Ishikawa (cell line): ENCODE measurements at regions not wholly inside any gene's neighbourhood (a gene's known extent, or its start where the extent isn't known, plus 50 kb on each side); places are given as distances from the start of the nearest gene placed in this dataset.

ENCODE experiments used
- CEBPB ChIP-seq: IDR thresholded peaks from 2 replicates; pipeline ENCODE4 v1.6.1; 2012
- CREB1 ChIP-seq: IDR thresholded peaks from 2 replicates; pipeline ENCODE4 v1.6.1; 2012; ENCODE audit warnings: low read depth
- EGR1 ChIP-seq: IDR thresholded peaks from 2 replicates; pipeline ENCODE4 v1.6.1; 2012
- EP300 ChIP-seq: IDR thresholded peaks from 2 replicates; pipeline ENCODE4 v1.6.1; 2012; ENCODE audit warnings: borderline replicate concordance
- FOXM1 ChIP-seq: IDR thresholded peaks from 2 replicates; pipeline ENCODE4 v1.6.1; 2012; ENCODE audit warnings: low read depth, borderline replicate concordance
- MAX ChIP-seq: IDR thresholded peaks from 2 replicates; pipeline ENCODE4 v1.6.1; 2012
- NFIC ChIP-seq: IDR thresholded peaks from 2 replicates; pipeline ENCODE4 v1.6.1; 2012
- RAD21 ChIP-seq: IDR thresholded peaks from 2 replicates; pipeline ENCODE4 v1.6.1; 2012; ENCODE audit warnings: low read depth
- REST ChIP-seq: IDR thresholded peaks from 2 replicates; pipeline ENCODE4 v1.6.1; 2012; ENCODE audit warnings: low read depth, mild to moderate bottlenecking
- TAF1 ChIP-seq: IDR thresholded peaks from 2 replicates; pipeline ENCODE4 v1.6.1; 2012; ENCODE audit warnings: low read depth, mild to moderate bottlenecking
- TCF12 ChIP-seq: IDR thresholded peaks from 2 replicates; pipeline ENCODE4 v1.6.1; 2012; ENCODE audit warnings: low read depth
- TEAD4 ChIP-seq: IDR thresholded peaks from 2 replicates; pipeline ENCODE4 v1.6.1; 2012
- YY1 ChIP-seq: IDR thresholded peaks from 2 replicates; pipeline ENCODE4 v1.6.1; 2012; ENCODE audit warnings: low read depth
- ZBTB7A ChIP-seq: IDR thresholded peaks from 2 replicates; pipeline ENCODE4 v1.6.1; 2012; ENCODE audit warnings: low read depth
- TF ChIP-seq, protein P1 (sequence below): IDR thresholded peaks from 2 replicates; pipeline ENCODE4 v1.6.1; 2012

DNA sequence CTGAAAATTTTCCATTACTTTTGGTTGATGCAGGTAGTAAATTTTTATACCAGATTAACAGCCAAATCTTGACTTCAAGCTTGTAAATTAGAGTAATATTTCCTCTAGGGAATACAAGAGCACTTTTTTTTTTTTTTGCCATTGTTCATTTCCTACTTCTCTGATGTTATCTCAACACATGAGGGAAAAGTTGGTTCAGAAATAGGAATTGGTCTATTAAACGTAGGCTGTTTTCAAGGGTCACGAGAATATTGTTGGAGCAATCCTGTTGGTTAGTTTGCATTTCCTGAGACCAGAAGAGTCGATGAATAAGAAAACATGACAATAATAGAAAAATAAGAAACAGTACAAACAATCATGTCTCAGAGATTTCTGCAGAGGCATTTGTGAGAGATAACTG is 453.9 kb upstream of the CCDC179 start:
- TF ChIP-seq NFIC: no peak
- TF ChIP-seq FOXM1: no peak
- TF ChIP-seq TAF1: no peak

GRCh38 chr11:23315286-23315685 is 455.0 kb upstream of the CCDC179 start:
- no peak for TF ChIP-seq ZBTB7A
- no peak for TF ChIP-seq RAD21
- no peak for TF ChIP-seq REST

DNA sequence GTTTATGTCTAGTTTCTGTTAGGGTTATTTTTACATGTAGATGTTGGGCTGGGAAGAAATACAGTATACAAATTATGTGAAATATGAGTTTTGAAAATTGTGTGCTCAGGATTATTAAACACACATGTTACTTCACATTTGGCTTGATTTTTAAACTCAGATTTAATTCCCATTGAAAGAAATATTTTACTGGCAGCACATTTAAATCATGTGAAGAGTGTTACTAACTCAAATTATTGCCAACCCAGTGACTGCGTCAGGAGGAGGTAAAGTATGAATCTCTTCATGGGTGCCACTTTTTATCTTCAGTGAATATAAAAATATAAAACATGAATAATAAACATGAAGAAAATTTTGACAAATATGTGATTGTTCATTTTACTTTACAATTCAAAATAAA is 457.5 kb upstream of the CCDC179 start:
- TF ChIP-seq FOXM1: no peak
- TF ChIP-seq CREB1: no peak
- no peak for TF ChIP-seq TEAD4
- TF ChIP-seq REST: no peak
- TF ChIP-seq ZBTB7A: no peak
- no peak for TF ChIP-seq CEBPB
- TF ChIP-seq YY1: no peak
- no peak for TF ChIP-seq EP300
- no peak for TF ChIP-seq NFIC
- TF ChIP-seq, protein P1, sequence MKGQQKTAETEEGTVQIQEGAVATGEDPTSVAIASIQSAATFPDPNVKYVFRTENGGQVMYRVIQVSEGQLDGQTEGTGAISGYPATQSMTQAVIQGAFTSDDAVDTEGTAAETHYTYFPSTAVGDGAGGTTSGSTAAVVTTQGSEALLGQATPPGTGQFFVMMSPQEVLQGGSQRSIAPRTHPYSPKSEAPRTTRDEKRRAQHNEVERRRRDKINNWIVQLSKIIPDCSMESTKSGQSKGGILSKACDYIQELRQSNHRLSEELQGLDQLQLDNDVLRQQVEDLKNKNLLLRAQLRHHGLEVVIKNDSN: no peak
- TF ChIP-seq RAD21: no peak
- TF ChIP-seq TCF12: no peak
- TF ChIP-seq TAF1: no peak
- TF ChIP-seq EGR1: no peak
- no peak for TF ChIP-seq MAX

DNA sequence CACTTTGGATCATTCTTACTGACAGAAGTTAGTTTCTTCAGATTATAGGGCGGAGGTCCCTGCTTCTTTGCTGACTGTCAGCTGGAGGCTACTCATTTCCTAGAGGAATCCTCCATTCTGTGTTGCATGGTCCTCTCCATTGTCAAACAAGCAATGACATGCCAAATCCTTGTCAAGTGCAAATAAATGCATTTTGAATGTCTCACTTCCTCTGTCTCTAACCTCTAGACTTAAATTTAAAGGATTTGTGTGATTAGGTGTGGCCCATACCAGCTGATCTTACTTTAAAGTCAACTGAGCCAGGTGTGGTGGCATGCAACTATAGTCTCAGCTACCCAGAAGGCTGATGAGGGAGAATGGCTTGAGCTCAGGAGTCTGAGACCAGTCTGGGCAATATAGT is 458.4 kb upstream of the CCDC179 start:
- TF ChIP-seq MAX (no peak), TEAD4 (no peak), EP300 (no peak), TCF12 (no peak)

GRCh38 chr11:23320131-23320530 is 459.9 kb upstream of the CCDC179 start:
- TF ChIP-seq MAX (no peak), FOXM1 (no peak)

GRCh38 chr11:23336961-23337360 is 476.7 kb upstream of the CCDC179 start:
- no peak for TF ChIP-seq TAF1

- TF ChIP-seq CREB1 (no peak), ZBTB7A (no peak), MAX (no peak), FOXM1 (no peak), RAD21 (no peak), TCF12 (no peak), REST (no peak), YY1 (no peak), EP300 (no peak), EGR1 (no peak), TAF1 (no peak), CEBPB (no peak), TEAD4 (no peak)
- TF ChIP-seq, protein P1: no peak
Measured at GRCh38 chr11:23353611-23354010, 493.3 kb upstream of the CCDC179 start.
